ENCODE measurements at regions not wholly inside any gene's neighbourhood (a gene's known extent, or its start where the extent isn't known, plus 50 kb on each side); places are given as distances from the start of the nearest gene placed in this dataset.
"Not testable (repeated sequence)": the region's sequence is repeated elsewhere in the genome, so short reads cannot be mapped to it uniquely, and the experiment has no call there.

DNA sequence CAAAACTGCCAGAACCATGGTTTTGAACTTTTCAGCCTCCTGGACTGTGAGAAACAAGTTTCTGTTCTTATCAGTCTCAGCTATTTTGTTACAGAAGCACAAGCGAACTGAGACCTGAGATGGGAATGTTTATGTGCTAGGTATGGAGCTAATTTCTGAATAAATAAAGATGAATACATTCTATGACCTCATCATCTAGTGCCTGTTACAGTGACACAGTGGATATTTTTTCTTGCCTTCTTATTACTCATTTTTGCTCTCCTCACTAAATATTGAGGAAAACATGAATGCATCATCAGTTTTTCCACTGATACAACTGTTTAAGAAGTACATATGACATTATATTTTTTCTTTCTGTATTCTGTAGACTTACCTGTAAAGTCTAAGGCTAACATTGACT lies 601.9 kb upstream of the TPTE start:
- ATAC-seq = not testable (repeated sequence)

DNA sequence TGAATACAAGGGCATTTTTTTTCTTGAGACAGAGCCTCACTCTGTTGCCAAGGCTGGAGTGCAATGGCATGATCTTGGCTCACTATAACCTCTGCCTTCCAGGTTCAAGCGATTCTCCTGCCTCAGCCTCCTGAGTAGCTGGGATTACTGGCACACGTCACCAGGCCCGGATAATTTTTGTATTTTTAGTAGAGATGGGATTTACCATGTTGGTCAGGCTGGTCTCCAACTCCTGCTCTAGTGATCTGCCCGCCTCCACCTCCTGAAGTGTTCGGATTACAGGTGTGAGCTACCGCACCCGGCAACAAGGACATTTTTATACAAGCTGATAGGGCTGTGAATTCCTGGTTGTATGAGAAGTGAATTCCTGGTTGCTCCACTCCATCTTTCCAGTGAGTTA lies 577.7 kb upstream of the TPTE start:
- ATAC-seq, DNase-seq: not testable (repeated sequence)

More for the DNA sequence above, 601.9 kb upstream of the TPTE start:
- not testable (repeated sequence) for DNase-seq

DNA sequence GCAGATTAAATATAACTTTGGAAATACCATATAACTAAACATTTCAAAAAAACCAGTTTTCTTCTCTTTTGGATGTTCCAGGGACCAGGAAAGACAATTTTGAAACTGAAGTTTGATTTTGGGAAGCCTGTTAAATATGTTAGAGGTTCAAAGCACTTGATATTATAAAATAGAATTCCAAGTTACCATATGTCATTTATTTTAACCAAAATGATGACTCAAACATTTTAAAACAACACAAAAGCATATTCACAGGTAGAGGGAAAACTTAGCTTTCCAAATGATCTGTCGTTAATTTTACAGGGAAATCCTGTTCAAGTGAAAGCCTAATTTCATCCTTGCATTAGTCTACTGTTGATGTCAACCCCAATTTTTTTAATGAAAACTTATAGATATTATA lies 575.3 kb upstream of the TPTE start:
- not testable (repeated sequence) for DNase-seq, ATAC-seq

DNA sequence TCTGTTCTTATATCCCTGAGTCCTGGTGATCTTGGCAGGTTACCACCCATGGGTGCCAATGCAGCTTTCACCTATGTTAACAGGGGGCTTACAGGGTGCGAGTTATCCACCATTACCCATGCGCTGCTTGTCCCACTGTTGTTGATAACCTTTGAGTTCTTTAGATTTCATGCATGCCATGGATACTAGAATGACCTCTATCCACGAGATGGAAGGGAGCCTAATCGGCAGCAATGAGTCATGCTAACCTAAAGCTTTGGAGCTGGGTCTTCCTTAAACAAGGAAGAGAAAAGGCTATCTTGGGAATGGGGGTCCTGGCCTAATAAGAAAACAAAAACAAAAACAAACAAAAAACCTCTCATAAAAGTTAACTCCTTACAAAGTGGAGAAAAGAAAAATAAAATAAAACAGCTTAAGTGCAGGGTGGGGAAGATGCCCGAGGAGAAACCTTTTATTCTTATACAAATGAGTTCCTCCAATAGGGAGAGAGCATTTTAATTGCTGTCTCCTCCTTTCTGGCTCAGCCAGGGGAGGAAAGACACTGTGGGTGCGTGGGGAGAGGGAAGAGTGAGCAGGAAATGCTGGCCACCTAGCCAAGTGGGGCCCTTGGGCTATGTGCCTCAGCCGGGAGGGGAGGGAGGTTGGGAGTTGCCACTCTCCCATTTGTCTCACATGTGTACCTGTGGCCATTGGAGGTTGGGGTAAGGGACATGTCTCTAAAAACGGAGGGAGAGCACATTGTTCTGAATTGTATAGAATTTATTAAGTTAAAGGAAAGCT lies 571.7 kb upstream of the TPTE start:
- ATAC-seq, DNase-seq: not testable (repeated sequence)

DNA sequence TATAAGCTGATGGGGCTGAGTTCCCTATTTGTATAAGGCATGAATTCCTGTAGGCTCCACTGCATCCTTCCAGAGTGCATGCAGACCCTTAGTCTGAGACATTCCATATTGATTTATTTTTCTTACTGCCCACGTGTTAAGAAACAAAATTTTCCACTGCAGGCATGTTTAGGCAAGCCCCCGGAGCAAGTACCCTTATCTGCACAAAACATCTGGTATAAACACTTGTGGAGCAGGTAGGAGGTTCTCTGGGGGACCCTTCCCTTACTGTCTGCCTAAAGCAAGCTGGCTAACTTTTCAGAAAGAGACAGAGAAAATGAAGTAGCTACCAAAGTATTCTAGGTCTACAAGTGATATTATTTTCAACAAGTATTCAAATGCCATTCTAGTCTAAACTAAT lies 571.0 kb upstream of the TPTE start:
- not testable (repeated sequence) for DNase-seq, ATAC-seq

DNA sequence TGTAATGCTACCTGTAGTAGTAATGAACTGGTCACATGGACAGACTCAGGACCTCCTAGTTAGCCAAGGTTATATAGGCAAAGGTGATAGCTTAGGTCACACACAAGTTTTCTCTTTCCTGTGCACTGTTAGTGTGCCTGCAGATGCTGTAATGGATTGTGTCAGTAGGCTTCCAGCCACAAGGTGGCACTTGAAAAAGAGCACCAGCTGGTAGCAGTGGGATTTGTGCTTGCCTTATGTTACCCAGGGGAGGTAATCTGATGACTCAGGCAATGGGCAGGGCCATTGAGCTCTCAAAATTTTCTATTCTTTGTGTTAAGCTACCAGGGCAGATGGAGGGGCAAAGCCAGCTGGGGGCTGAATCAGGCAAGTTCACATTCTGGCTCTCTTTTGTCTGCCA lies 562.6 kb upstream of the TPTE start:
- DNase-seq, ATAC-seq: not testable (repeated sequence)

DNA sequence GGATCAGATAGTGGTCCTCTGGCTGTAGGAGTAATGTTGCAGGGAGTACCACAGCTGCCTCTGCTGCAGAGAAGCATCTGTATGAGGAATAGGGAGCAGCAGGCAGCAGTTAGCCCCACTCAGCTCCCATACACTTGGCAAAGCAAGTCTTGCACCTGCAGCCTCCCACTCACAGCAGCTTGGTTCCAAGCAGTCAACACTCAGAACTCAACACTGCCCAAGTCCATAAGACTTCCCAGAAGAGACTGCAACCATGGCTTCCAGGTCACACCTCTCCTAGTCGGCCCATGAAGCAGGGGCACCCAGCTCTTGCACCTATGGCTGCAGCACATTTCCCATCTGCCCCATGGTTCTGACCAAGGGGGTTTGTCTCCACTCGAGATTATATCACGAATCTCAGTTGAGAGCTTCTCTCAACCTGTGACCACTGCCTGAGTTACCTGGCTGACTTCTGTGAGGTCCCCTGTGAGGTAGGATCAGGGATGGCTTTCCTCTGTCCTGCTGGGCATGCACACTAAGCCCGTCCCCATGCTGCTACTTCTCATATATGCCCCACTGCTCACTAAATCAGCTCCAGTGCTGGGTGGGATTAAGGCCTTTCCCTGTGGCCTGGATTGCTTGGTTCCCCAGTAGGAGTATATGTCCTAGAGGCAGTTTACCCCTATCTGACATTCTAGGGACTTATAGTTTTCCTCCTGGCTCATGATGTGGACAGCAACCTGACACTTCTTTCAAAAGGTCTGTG lies 562.0 kb upstream of the TPTE start:
- not testable (repeated sequence) for DNase-seq, ATAC-seq

DNA sequence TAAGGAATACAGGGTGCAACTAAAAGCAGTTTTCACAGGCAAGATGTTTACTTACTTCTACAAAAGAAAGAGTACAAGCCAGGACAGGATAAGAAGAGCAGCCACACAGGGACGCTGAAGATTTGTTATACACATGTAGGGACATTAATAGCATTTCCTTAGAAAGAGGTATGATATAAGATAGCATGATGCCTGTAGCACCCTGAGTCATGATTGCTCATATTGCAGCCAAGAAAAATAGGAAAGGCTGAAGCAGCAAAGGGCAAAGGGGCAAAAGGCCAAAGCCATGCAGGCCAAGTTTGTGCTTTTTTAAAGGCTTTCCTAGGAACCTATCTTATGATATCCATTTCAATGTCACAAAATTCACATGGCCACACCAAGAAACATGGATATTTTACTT lies 552.0 kb upstream of the TPTE start:
- ATAC-seq, DNase-seq: not testable (repeated sequence)

DNA sequence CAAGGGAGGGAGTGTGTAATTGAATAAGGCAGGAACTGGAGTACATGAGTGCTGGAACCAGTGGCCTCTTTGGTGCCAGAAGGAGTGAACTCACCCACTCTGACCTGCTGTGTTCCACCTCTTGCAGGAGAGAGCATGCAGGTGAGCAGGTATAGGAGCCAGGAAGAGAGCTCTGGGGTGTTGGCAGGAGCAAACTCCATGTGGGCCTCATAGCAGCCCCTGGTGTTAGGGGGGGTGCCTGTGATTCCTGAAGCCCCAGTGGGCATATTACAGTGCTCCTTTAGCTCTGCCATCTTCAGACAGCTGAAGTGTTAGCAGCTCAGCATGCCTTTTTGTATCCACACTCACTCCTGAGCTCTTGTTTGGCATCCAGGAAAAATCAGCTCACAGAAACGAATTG lies 549.4 kb upstream of the TPTE start:
- not testable (repeated sequence) for ATAC-seq, DNase-seq

DNA sequence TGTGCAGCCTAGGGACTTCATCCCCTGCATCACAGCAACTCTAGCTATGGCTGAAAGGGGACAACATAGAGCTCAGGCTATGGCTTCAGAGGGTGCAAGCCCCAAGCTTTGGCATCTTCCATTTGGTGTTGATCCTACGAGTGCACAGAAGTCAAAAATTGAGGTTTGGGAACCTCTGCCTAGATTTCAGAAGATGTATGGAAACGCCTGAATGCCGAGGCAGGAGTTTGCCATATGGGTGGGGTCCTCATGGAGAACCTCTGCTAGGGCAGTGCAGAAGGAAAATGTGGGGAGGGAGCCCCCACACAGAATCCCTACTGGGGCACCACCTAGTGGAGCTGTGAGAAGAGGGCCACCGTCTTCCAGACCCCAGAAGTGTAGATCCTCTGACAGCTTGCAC lies 543.0 kb upstream of the TPTE start:
- not testable (repeated sequence) for ATAC-seq, DNase-seq

DNA sequence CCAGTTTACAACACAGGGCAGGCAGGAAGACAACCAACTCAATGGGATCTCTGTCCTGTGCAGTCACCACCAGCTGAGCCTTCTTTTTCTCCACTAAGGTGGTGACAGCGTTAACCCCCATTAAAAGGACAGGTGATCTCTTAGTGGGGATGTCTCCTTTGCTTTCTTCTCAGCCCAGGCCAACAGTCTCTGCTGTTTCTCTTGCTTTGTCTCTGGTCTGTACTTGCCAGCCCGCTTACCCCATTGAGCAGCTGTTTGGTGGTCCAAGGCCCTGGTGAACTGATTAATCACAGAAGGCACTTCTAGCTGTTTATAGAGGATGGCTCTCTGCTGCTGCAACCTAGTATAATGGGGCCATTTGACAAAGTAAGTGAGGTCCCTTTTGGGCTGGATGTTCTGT lies 523.9 kb upstream of the TPTE start:
- not testable (repeated sequence) for DNase-seq, ATAC-seq

DNA sequence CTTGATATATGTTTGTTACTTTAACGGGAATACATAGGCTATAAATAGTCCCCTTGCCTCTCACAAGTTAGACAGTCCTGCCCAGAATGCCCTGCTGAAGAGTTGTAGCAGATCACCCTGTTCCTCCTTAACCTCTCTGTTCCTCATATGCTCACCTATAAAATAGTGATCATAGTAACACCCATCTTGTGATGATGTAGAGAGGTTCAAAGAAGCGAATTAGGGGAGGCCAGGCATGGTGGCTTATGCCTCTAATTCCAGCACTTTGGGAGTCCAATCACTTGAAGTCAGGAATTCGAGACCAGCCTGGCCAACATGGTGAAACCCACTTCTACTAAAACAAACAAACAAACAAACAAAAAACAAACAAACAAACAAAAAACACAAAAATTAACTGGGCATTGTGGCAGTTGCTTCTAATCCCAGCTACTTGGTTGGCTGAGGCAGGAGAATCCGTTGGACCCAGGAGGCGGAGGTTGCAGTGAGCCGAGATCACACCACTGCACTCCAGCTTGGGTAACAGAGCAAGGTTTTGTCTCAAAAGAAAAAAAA lies 518.5 kb upstream of the TPTE start:
- not testable (repeated sequence) for ATAC-seq, DNase-seq

DNA sequence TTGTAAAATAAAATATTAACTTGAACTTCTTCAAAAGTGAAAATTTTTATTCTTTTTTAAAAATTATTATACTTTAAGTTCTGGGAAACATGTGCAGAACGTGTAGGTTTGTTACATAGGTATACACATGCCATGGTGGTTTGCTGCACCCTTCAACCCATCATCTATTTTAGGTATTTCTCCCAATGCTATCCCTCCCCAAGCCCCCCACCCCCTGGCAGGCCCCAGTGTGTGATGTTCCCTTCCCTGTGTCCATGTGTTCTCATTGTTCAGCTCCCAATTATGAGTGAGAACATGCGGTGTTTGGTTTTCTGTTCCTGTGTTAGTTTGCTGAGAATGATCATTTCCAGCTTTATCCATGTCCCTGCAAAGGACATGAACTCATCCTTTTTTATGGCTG lies 515.6 kb upstream of the TPTE start:
- not testable (repeated sequence) for DNase-seq, ATAC-seq

DNA sequence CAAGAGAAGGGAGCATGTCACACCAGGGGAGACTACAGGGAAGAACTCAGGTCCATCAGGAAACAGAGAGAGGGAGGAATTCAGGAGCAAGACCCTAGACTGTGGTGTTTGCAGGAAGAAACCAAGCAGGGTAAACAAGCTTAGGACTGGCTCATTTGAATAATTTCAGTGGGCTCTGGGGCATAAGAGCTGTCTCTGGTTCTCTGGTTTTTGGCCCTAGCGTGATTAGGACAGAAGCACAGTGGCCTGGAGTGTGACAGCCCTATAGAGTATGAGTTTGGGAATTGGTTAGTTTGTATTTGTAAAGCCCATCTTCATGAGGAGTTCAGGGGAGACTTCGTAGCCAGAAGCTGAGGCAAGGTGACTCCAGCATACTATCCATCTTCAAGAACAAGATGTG lies 504.4 kb upstream of the TPTE start:
- not testable (repeated sequence) for ATAC-seq, DNase-seq

DNA sequence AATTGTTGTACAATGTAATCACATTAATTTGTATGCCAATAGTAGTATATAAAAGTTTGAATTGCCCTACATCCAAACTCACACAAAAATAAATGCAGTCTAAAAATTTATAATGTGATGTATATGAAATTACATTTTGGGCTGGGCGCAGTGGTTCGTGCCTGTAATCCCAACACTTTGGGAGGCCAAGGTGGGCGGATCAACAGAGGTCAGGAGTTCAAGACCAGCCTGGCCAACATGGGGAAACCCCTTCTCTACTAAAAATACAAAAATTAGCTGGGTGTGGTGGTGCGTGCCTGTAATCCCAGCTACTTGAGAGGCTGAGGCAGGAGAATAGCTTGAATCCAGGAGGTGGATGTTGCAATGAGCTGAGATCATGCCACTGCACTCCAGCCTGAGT lies 503.6 kb upstream of the TPTE start:
- not testable (repeated sequence) for DNase-seq, ATAC-seq

DNA sequence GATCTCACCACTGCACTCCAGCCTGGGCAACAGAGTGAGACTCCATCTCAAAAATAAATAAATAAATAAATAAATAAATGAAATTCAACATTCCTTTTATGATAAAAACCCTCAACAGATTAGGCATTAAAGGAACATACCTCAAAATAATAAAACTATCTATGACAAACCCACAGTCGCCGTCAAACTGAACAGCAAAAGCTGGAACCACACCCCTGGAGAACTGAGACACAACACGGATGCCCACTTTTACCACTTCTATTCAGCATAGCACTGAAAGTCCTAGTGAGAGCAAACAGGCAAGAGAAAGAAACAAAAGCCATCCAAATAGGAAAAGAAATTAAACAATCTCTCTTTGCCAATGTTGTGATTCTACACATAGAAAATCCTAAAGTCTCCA lies 499.9 kb upstream of the TPTE start:
- not testable (repeated sequence) for DNase-seq, ATAC-seq

DNA sequence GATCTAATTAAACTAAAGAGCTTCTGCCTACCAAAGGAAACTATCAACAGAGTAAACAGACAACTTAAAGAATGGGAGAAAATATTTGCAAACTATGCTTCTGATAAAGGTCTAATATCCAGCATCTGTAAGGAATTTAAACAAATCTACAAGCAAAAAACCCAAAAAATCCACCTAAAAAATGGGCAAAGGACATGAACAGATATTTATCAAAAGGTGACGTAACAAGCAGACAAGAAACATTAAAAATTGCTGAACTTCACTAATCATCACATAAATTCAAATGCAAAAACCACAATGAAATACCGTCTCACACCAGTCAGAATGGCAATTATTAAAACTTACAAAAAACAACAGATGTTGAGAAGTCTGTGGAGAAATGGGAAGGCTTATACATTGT lies 498.6 kb upstream of the TPTE start:
- DNase-seq, ATAC-seq: not testable (repeated sequence)

All from stimulated activated naive CD8-positive, alpha-beta T cell treated with anti-CD3 and anti-CD28 coated beads, Interleukin-15, Interleukin-2, amounts not matched to agents 100 U/mL and 50 U/mL, for 24 hours (primary cell).